Gastroesophageal sphincter (tissue), 4 donors: ENCODE measurements at regions not wholly inside any gene's neighbourhood (a gene's known extent, or its start where the extent isn't known, plus 50 kb on each side); places are given as distances from the start of the nearest gene placed in this dataset.
"Not testable (repeated sequence)": the region's sequence is repeated elsewhere in the genome, so short reads cannot be mapped to it uniquely, and the experiment has no call there.

Experiments used
- ATAC-seq: fragments of 150-250 bp; one replicate; pipeline ENCODE4 v1.9.1; 2016; ENCODE audit warnings: mild to moderate bottlenecking, moderate library complexity
- H3K27ac ChIP-seq, 4 donors: fragments of 200-600 bp; sonication (generic) in 3 of 4; 1 replicate in 3 of 4; 2 replicates in 1 of 4; pipeline ENCODE4 v1.5.1; 2016 to 2019
- H3K27me3 ChIP-seq: fragments of 200-600 bp; sonication (generic); one replicate; pipeline ENCODE4 v1.5.1; 2019
- H3K36me3 ChIP-seq, 2 donors: fragments of 200-600 bp; sonication (generic); one replicate each; pipeline ENCODE4 v1.5.1; 2019; ENCODE audit warnings: control low read depth in 1 of 2
- H3K4me1 ChIP-seq, 3 donors: fragments of 200-600 bp; sonication (generic); 1 replicate in 2 of 3; 2 replicates in 1 of 3; pipeline ENCODE4 v1.5.1; 2016 to 2019; ENCODE audit warnings: control low read depth in 2 of 3
- H3K4me3 ChIP-seq, 2 donors: fragments of 200-600 bp; sonication (generic); one replicate each; pipeline ENCODE4 v1.5.1; 2019; ENCODE audit warnings: mild to moderate bottlenecking in 1 of 2, moderate library complexity in 1 of 2
- H3K9me3 ChIP-seq, 3 donors: fragments of 200-600 bp; sonication (generic); one replicate each; pipeline ENCODE4 v1.5.1; 2017 to 2019; ENCODE audit warnings: control low read depth in 2 of 3
- CTCF ChIP-seq, 4 experiments: fragments of 200-600 bp in 2 of 4; fragments of 450-650 bp in 2 of 4; sonication (generic) in 1 of 4; IDR thresholded peaks; one replicate each; pipeline ENCODE4 v1.5.1; 2017 to 2019; ENCODE audit warnings: antibody characterized with exemption in 4 of 4, mild to moderate bottlenecking in 2 of 4, moderate library complexity in 2 of 4
- EP300 ChIP-seq: sonication (generic); formaldehyde crosslinking; IDR thresholded peaks from one replicate; pipeline ENCODE4 v1.6.1; 2017; ENCODE audit warnings: antibody characterized with exemption, mild to moderate bottlenecking
- POLR2A ChIP-seq, 2 donors: fragments of 450-650 bp; IDR thresholded peaks; one replicate each; pipeline ENCODE4 v1.6.1; 2017; ENCODE audit warnings: antibody characterized with exemption in 2 of 2, mild to moderate bottlenecking in 2 of 2, moderate library complexity in 1 of 2
- POLR2AphosphoS5 ChIP-seq: sonication (generic); formaldehyde crosslinking; IDR thresholded peaks from one replicate; pipeline ENCODE4 v1.6.1; 2017; ENCODE audit warnings: antibody characterized with exemption
- WGBS, 2 donors: methylation state at CpG; one replicate each; pipeline ENCODE4 v1.1.5; 2018; ENCODE audit warnings: low coverage in 1 of 2; 5-methylcytosine and 5-hydroxymethylcytosine counted together

- ATAC-seq: no peak
- WGBS, 2 donors: 91 to 92% methylated on average over 3 of the region's 3 CpGs
- peaks cover 0 to 10% (median 0%) of the 10 kb centered on the region in 3 donors for H3K4me1 ChIP-seq
- H3K36me3 ChIP-seq: no peaks in the 10 kb centered on the region
- H3K27me3 ChIP-seq: no peaks in the 10 kb centered on the region
- no peak overlapping the region for H3K4me3 ChIP-seq
- no peaks in the 10 kb centered on the region for H3K9me3 ChIP-seq
- no peak overlapping the region for H3K27ac ChIP-seq
- TF ChIP-seq POLR2A (IDR thresholded peaks at IDR 0.05) (no peak), EP300 (no peak), POLR2AphosphoS5 (no peak), CTCF (IDR thresholded peaks at IDR 0.05) (no peak)
Measured at GRCh38 chr5:82421119-82421518, 143.0 kb upstream of the RPS23 start.

- H3K36me3 ChIP-seq, H3K27ac ChIP-seq, H3K27me3 ChIP-seq, ATAC-seq, H3K9me3 ChIP-seq, H3K4me3 ChIP-seq, H3K4me1 ChIP-seq: not testable (repeated sequence)
- 80 to 100% methylated on average over 3 to 4 of the region's 4 CpGs for WGBS, 2 donors
Measured at GRCh38 chr5:82420524-82420923, 142.4 kb upstream of the RPS23 start.

GRCh38 chr5:82419559-82420332 lies 141.6 kb upstream of the RPS23 start:
- no peak for ATAC-seq
- TF ChIP-seq POLR2AphosphoS5 (no peak), CTCF (IDR thresholded peaks at IDR 0.05) (no peak), POLR2A (IDR thresholded peaks at IDR 0.05) (no peak), EP300 (no peak)

GRCh38 chr5:82418608-82418950 lies 140.4 kb upstream of the RPS23 start:
- Histone ChIP-seq H3K4me3 (no peak overlapping the region), H3K27me3 (no peaks in the 10 kb centered on the region), H3K36me3 (no peaks in the 10 kb centered on the region), H3K4me1 (peaks cover 0 to 5% (median 0%) of the 10 kb centered on the region in 3 donors), H3K9me3 (no peaks in the 10 kb centered on the region), H3K27ac (no peak overlapping the region)
- no peak for ATAC-seq
- WGBS, 2 donors: 0 to 50% methylated on average over 1 to 2 of the region's 2 CpGs
- TF ChIP-seq POLR2A (IDR thresholded peaks at IDR 0.05): no peak
- no peak for TF ChIP-seq CTCF (IDR thresholded peaks at IDR 0.05)
- TF ChIP-seq POLR2AphosphoS5: no peak
- TF ChIP-seq EP300: no peak

More at GRCh38 chr5:82419559-82420332, 141.6 kb upstream of the RPS23 start:
- H3K27me3 ChIP-seq: no peaks in the 10 kb centered on the region
- peaks cover 0 to 5% (median 0%) of the 10 kb centered on the region in 3 donors for H3K4me1 ChIP-seq
- WGBS, 2 donors: 59 to 69% methylated on average over 3 to 6 of the region's 6 CpGs
- H3K27ac ChIP-seq: no peak overlapping the region
- H3K9me3 ChIP-seq: no peaks in the 10 kb centered on the region
- no peak overlapping the region for H3K4me3 ChIP-seq
- H3K36me3 ChIP-seq: no peaks in the 10 kb centered on the region

GRCh38 chr5:82417776-82418607 lies 139.8 kb upstream of the RPS23 start:
- Histone ChIP-seq H3K27ac (no peak overlapping the region), H3K27me3 (no peaks in the 10 kb centered on the region), H3K4me1 (peaks cover 0 to 11% (median 4%) of the 10 kb centered on the region in 3 donors), H3K9me3 (no peaks in the 10 kb centered on the region), H3K4me3 (no peak overlapping the region), H3K36me3 (no peaks in the 10 kb centered on the region)
- no peak for ATAC-seq
- WGBS, 2 donors: 72 to 80% methylated on average over 8 of the region's 11 CpGs
- TF ChIP-seq EP300 (no peak), POLR2AphosphoS5 (no peak), CTCF (IDR thresholded peaks at IDR 0.05) (no peak), POLR2A (IDR thresholded peaks at IDR 0.05) (no peak)
